ENCODE measurements at regions not wholly inside any gene's neighbourhood (a gene's known extent, or its start where the extent isn't known, plus 50 kb on each side); places are given as distances from the start of the nearest gene placed in this dataset.

DNA sequence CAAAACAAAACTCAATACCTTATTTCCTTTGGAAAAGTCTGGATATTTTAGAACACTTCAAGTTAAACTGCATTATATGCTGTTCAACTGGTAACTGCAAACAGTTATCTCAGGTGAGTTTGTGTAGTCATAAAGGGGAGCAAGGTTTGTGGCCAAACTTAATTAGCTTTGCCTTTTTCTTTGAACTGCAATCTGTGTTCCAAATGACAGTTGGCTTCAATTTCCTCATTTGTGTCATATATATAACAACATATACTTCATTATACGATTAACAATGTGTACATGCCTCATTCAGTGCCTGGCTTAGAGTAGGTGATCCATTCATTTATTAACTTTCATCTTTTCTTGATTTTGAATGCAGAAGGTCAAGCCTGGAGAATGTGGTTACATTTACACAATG, 55.8 kb downstream of the KCNE4 start:
- Mint-ChIP-seq H3K27me3 (no peaks in the 10 kb centered on the region), H3K36me3 (no peaks in the 10 kb centered on the region), H3K4me1 (ENCODE audit: low read depth) (no peaks in the 10 kb centered on the region), H3K4me3 (no peak overlapping the region), H3K9me3 (no peaks in the 10 kb centered on the region), H3K27ac (no peak overlapping the region)
- POLR2A ChIA-PET = no interaction called here
- DNase-seq = no peak
- intact Hi-C loops (cut with micrococcal nuclease) = no loop called here
- CTCF ChIA-PET = no interaction called here

GRCh38 chr2:223108351-223109050, 56.5 kb downstream of the KCNE4 start:
- no peak for DNase-seq
- no peaks in the 10 kb centered on the region for H3K9me3 Mint-ChIP-seq
- ChIA-PET POLR2A (no interaction called here), CTCF (no interaction called here)
- intact Hi-C loops (cut with micrococcal nuclease) = no loop called here
- no peaks in the 10 kb centered on the region for H3K27me3 Mint-ChIP-seq
- no peak overlapping the region for H3K27ac Mint-ChIP-seq
- H3K4me3 Mint-ChIP-seq = no peak overlapping the region
- no peaks in the 10 kb centered on the region for H3K36me3 Mint-ChIP-seq
- H3K4me1 Mint-ChIP-seq (ENCODE audit: low read depth) = no peaks in the 10 kb centered on the region

DNA sequence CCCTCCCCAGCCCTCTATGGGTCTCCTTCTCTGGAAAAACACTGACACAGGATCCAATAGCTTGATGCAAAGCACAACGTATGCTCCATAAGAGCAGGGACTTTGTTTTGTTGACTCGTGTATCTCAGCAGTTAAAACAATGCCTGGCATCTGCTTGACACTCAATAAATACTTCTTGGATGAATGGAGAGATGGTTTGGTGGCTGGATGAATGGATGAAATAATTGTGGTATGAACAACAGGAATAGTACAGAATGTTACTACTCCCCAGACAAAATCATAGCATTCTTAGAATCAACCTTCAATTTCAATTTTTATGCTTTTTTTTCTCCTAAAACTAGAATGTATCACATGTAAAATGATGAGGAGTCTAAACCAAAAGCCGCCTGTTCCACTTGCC, 57.4 kb downstream of the KCNE4 start:
- no peak overlapping the region for H3K27ac Mint-ChIP-seq
- POLR2A ChIA-PET = no interaction called here
- CTCF ChIA-PET = no interaction called here
- no peaks in the 10 kb centered on the region for H3K27me3 Mint-ChIP-seq
- H3K4me3 Mint-ChIP-seq = no peak overlapping the region
- H3K4me1 Mint-ChIP-seq (ENCODE audit: low read depth) = no peaks in the 10 kb centered on the region
- no peaks in the 10 kb centered on the region for H3K9me3 Mint-ChIP-seq
- no peak for DNase-seq
- H3K36me3 Mint-ChIP-seq = no peaks in the 10 kb centered on the region
- intact Hi-C loops (cut with micrococcal nuclease) = no loop called here

DNA sequence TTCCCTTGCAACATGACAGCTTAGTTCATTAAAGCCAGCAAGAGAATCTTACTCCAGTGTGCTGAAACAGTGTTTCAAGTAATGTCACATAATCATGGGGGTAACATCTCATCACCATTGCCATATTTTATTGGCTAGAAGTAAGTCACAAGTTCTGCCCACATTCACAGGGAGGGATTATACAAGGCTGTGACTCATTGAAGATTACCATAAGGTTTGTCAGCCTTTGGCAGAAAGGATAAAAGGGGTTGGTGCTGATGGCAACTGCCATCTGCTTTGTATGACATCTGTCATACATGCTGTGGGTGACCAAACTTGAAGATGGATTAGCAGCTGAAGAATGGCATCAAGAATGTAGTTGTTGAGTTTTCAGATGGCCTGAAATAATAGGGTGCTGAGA, 61.2 kb downstream of the KCNE4 start:
- Mint-ChIP-seq H3K9me3 (no peaks in the 10 kb centered on the region), H3K27me3 (no peaks in the 10 kb centered on the region), H3K4me3 (no peak overlapping the region), H3K27ac (no peak overlapping the region), H3K36me3 (no peaks in the 10 kb centered on the region), H3K4me1 (ENCODE audit: low read depth) (no peaks in the 10 kb centered on the region)
- DNase-seq = no peak
- CTCF ChIA-PET = no interaction called here
- POLR2A ChIA-PET = no interaction called here
- intact Hi-C loops (cut with micrococcal nuclease) = no loop called here

DNA sequence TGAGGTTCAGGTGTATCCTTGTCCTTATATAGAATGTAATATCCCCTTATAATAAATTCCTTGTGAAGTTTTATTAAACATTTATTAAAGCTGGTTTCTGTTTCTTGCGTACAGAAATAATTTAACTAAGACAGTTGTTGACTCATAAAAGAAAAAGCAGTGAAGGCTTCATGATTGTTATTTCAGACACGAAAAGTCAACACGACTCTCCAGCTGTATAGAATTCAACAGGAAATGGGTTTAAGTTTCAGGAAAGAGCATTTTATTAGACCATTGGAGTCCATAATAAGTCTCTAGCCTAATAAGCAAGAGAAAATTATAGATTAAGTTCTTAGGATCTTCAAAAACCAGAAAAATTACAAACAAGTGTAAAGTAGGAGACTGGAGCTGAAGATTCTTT, 62.2 kb downstream of the KCNE4 start:
- Mint-ChIP-seq H3K27me3 (no peaks in the 10 kb centered on the region), H3K9me3 (no peaks in the 10 kb centered on the region), H3K36me3 (no peaks in the 10 kb centered on the region), H3K4me3 (no peak overlapping the region), H3K27ac (no peak overlapping the region), H3K4me1 (ENCODE audit: low read depth) (no peaks in the 10 kb centered on the region)
- DNase-seq = no peak
- ChIA-PET POLR2A (no interaction called here), CTCF (no interaction called here)
- intact Hi-C loops (cut with micrococcal nuclease) = no loop called here

DNA sequence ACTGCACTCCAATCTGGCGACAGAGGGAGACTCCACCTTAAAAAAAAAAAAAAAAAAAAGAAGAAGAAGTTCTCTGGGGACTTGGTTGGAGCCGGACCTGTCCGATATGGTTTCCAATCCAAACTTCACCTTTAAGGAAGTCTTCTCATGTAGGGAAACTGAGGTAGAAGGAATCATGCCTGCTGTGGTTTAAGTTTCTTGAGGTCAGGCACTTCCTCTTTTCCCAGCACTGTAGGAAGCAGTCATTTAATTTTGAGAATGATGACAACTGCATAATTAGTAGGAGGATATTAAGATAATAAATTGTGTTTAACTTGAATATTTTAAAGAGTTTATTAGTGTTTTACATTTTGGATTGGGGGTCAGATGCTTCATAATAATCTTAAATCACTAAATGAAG, 62.9 kb downstream of the KCNE4 start:
- intact Hi-C loops (cut with micrococcal nuclease) = no loop called here
- Mint-ChIP-seq H3K4me1 (ENCODE audit: low read depth) (no peaks in the 10 kb centered on the region), H3K36me3 (no peaks in the 10 kb centered on the region), H3K27me3 (no peaks in the 10 kb centered on the region), H3K4me3 (no peak overlapping the region), H3K9me3 (no peaks in the 10 kb centered on the region), H3K27ac (no peak overlapping the region)
- DNase-seq = no peak
- ChIA-PET POLR2A (no interaction called here), CTCF (no interaction called here)

DNA sequence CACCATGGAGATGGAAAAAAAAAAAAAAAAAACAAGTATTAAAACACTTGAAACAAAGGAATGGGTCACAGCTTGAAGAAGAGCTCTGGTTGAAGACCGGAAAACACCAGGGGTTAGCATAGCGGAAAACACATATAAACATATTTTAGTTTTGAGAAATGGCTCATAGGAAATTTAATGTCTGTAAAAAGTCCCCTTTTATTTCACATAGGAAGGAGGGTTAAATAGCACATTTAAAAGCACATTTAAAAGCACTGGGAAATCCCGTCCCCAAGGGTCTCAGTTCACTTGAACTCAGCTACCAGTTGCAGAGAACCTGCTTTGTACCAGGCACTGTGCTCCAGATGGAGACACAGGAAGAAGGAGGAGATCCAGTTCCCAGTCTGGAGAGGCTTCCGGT, 65.5 kb downstream of the KCNE4 start:
- no peak for DNase-seq
- no peaks in the 10 kb centered on the region for H3K9me3 Mint-ChIP-seq
- no peaks in the 10 kb centered on the region for H3K27me3 Mint-ChIP-seq
- ChIA-PET POLR2A (no interaction called here), CTCF (no interaction called here)
- H3K4me1 Mint-ChIP-seq (ENCODE audit: low read depth) = no peaks in the 10 kb centered on the region
- H3K4me3 Mint-ChIP-seq = no peak overlapping the region
- intact Hi-C loops (cut with micrococcal nuclease) = no loop called here
- no peak overlapping the region for H3K27ac Mint-ChIP-seq
- H3K36me3 Mint-ChIP-seq = no peaks in the 10 kb centered on the region

DNA sequence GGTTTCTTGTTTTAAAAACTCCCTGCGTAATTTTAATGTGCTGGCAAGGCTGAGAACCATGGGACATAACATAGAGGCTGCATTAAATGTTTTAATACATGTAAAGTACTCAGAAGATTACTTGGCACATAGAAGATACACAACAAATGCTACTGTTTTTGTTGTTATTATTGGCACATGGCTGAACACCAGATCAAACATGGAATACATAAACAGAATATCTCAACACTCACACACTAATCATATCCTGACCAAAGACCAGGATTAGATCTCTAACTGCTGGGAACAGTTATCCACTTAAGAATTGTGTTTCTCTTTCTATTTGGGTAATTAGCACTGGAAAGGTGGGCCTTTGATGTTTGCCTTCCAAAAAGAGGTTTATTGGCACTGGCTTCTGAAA, 69.3 kb downstream of the KCNE4 start:
- no peak for DNase-seq
- Mint-ChIP-seq H3K36me3 (no peaks in the 10 kb centered on the region), H3K27ac (no peak overlapping the region), H3K4me3 (no peak overlapping the region), H3K4me1 (ENCODE audit: low read depth) (no peaks in the 10 kb centered on the region), H3K27me3 (no peaks in the 10 kb centered on the region), H3K9me3 (no peaks in the 10 kb centered on the region)
- CTCF ChIA-PET = no interaction called here
- POLR2A ChIA-PET = no interaction called here
- intact Hi-C loops (cut with micrococcal nuclease) = no loop called here

GRCh38 chr2:223122781-223123180, 70.8 kb downstream of the KCNE4 start:
- Mint-ChIP-seq H3K9me3 (no peaks in the 10 kb centered on the region), H3K36me3 (no peaks in the 10 kb centered on the region), H3K4me3 (no peak overlapping the region), H3K27me3 (no peaks in the 10 kb centered on the region), H3K4me1 (ENCODE audit: low read depth) (no peaks in the 10 kb centered on the region), H3K27ac (no peak overlapping the region)
- ChIA-PET CTCF (no interaction called here), POLR2A (no interaction called here)
- DNase-seq = no peak
- intact Hi-C loops (cut with micrococcal nuclease) = no loop called here

DNA sequence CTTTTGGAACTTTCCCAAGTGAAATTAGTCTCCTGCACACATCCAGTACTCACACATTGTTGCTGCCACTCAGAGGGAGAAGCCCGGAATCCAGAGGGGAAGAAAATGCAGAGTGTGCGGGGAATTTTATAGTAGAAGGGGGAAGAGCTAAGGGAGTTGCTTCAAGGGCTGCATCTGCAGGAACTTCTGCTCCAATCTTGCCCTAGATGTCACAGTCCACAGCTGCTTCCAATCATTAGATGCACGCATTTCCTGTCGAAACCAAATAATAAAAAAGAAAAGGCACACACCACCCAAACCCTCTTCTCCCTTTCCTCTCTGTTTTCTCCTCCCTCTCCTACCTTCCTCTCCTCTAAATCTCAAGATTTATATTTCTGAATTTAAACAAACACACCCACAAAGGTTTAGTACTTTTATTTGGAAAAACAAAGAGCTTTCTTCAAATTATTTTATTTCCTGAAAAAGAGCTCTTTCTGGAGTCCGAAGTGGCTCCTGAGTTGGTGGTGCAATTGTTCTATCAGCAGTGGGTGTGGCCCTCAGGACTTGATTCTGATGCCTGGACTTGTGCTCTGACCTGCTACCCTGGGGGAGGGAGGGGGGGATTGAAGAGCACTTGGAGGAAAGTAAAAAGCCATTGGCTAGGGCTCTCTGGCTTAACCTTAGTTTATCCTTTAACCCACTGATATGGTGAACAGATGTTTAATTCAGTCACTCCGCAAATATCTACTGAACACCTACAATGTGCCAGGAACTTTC, 72.0 kb downstream of the KCNE4 start:
- Mint-ChIP-seq H3K36me3 (no peaks in the 10 kb centered on the region), H3K4me1 (ENCODE audit: low read depth) (no peaks in the 10 kb centered on the region), H3K27ac (no peak overlapping the region), H3K27me3 (no peaks in the 10 kb centered on the region), H3K4me3 (no peak overlapping the region), H3K9me3 (no peaks in the 10 kb centered on the region)
- intact Hi-C loops (cut with micrococcal nuclease) = no loop called here
- DNase-seq = no peak
- ChIA-PET POLR2A (no interaction called here), CTCF (no interaction called here)

DNA sequence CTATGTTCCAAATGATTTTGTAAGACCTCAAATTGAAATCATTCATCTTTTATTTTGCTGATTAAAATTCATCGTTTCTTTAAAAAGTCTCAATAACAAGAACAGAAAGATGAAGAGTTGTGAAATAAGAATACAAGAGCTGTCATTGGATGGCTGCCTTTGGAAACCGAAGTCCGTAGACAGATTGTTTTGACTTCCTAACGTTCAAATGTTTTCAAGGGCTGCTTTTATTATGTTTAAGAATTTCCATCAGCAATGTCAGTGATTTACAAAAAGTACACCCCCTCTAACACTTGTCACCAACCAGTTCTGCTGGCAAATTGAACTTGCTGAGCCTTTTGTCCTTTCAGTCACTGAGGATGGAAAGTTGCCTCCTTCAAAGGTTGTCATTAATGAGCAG, 89.6 kb downstream of the KCNE4 start:
- H3K36me3 Mint-ChIP-seq = no peaks in the 10 kb centered on the region
- POLR2A ChIA-PET = no interaction called here
- no peaks in the 10 kb centered on the region for H3K4me1 Mint-ChIP-seq (ENCODE audit: low read depth)
- H3K27me3 Mint-ChIP-seq = no peaks in the 10 kb centered on the region
- H3K27ac Mint-ChIP-seq = no peak overlapping the region
- DNase-seq = no peak
- intact Hi-C loops (cut with micrococcal nuclease) = no loop called here
- H3K9me3 Mint-ChIP-seq = no peaks in the 10 kb centered on the region
- H3K4me3 Mint-ChIP-seq = no peak overlapping the region
- CTCF ChIA-PET = no interaction called here

- no peak for DNase-seq
- Mint-ChIP-seq H3K36me3 (no peaks in the 10 kb centered on the region), H3K27me3 (no peaks in the 10 kb centered on the region), H3K27ac (no peak overlapping the region), H3K9me3 (no peaks in the 10 kb centered on the region), H3K4me1 (ENCODE audit: low read depth) (no peaks in the 10 kb centered on the region), H3K4me3 (no peak overlapping the region)
- intact Hi-C loops (cut with micrococcal nuclease) = no loop called here
- POLR2A ChIA-PET = no interaction called here
- CTCF ChIA-PET = no interaction called here
Observed at GRCh38 chr2:223142118-223142517, 90.1 kb downstream of the KCNE4 start.

- H3K27ac Mint-ChIP-seq = no peak overlapping the region
- intact Hi-C loops (cut with micrococcal nuclease) = no loop called here
- DNase-seq = no peak
- no peak overlapping the region for H3K4me3 Mint-ChIP-seq
- no peaks in the 10 kb centered on the region for H3K9me3 Mint-ChIP-seq
- ChIA-PET POLR2A (no interaction called here), CTCF (no interaction called here)
- H3K36me3 Mint-ChIP-seq = no peaks in the 10 kb centered on the region
- H3K4me1 Mint-ChIP-seq (ENCODE audit: low read depth) = no peaks in the 10 kb centered on the region
- no peaks in the 10 kb centered on the region for H3K27me3 Mint-ChIP-seq
Observed at GRCh38 chr2:223147431-223147830, 95.4 kb downstream of the KCNE4 start.

Measured in activated CD4-positive, alpha-beta memory T cell treated with anti-CD3 and anti-CD28 coated beads for 36 hours (primary cell).